Coronary artery (tissue), 2 donors: ENCODE measurements at regions not wholly inside any gene's neighbourhood (a gene's known extent, or its start where the extent isn't known, plus 50 kb on each side); places are given as distances from the start of the nearest gene placed in this dataset.

ENCODE experiments used
- DNase-seq: peaks from one replicate; pipeline ENCODE4 v3.0.0-alpha.2; 2017; ENCODE audit warnings: low spot score
- H3K27ac ChIP-seq, 2 donors: fragments of 200-600 bp; sonication (generic); one replicate each; pipeline ENCODE4 v1.5.1; 2016 to 2019
- H3K4me3 ChIP-seq: fragments of 200-600 bp; sonication (generic); 2 replicates; pipeline ENCODE4 v1.5.1; 2016; ENCODE audit warnings: mild to moderate bottlenecking, moderate library complexity
- TF ChIP-seq, protein P1 (sequence below): fragments of 200-600 bp; sonication (generic); IDR thresholded peaks from one replicate; pipeline ENCODE4 v1.5.1; 2019; ENCODE audit warnings: antibody characterized with exemption

DNA sequence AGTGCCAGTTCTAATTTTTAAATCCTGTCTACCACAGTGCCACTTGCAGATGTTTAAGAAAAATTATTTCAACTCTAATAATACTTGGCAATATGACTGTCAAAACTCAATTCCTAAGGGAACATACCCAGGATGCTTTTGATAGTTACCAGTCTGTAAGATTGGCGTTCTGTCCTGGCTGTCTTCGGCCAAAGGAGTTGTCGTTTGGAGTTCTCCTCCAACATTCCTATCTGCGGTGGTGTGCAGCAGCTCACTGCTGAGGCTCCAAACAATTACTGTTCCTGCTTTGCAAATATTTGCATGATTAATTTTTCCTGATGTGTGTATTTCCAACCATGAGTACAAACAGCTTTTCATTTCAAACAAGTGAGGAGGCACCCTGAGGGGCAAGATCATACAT, 330.8 kb upstream of the DPH6 start:
- TF ChIP-seq, protein P1, sequence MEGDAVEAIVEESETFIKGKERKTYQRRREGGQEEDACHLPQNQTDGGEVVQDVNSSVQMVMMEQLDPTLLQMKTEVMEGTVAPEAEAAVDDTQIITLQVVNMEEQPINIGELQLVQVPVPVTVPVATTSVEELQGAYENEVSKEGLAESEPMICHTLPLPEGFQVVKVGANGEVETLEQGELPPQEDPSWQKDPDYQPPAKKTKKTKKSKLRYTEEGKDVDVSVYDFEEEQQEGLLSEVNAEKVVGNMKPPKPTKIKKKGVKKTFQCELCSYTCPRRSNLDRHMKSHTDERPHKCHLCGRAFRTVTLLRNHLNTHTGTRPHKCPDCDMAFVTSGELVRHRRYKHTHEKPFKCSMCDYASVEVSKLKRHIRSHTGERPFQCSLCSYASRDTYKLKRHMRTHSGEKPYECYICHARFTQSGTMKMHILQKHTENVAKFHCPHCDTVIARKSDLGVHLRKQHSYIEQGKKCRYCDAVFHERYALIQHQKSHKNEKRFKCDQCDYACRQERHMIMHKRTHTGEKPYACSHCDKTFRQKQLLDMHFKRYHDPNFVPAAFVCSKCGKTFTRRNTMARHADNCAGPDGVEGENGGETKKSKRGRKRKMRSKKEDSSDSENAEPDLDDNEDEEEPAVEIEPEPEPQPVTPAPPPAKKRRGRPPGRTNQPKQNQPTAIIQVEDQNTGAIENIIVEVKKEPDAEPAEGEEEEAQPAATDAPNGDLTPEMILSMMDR: no peak
- Histone ChIP-seq H3K27ac (no peak overlapping the region), H3K4me3 (no peak overlapping the region)
- DNase-seq: no peak

DNA sequence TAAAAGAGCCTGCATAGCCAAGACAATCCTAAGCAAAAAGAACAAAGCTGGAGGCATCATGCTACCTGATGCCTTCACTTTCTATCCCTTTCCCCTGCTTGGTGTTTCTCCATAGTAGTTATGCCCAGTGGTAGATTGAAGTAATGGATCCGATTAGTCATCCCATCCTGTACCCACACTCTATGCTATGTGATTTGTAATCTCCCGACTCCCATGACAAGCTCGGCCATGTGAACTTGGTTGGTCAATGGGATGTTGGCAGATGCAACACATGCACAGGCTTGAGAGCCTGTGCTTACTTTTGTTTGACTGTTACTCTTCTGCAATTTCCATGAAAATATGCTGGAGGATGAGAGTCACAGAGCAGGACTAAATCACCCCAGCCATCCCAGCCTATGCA, 334.9 kb upstream of the DPH6 start:
- DNase-seq: no peak
- Histone ChIP-seq H3K4me3 (no peak overlapping the region), H3K27ac (no peak overlapping the region)
- TF ChIP-seq, protein P1: no peak

DNA sequence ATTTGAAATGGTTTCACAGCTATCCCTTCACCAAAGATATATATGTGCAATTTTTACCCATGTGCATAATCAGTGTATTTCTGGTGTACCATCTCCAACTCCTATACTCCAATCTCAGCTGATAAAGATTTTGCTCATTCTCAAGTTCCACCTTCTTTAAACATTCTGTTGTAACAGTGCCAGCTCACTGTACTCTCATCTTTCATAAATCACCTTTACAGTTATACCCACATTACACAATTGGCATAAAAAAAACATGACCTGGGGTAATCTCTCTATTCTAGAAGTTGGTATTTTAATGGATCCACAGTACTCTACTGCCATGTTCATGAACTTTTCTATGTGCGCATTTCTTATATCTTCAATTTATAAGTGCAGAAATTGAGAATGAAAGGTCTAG, 339.9 kb upstream of the DPH6 start:
- Histone ChIP-seq H3K27ac (no peak overlapping the region), H3K4me3 (no peak overlapping the region)
- TF ChIP-seq, protein P1: no peak
- no peak for DNase-seq

DNA sequence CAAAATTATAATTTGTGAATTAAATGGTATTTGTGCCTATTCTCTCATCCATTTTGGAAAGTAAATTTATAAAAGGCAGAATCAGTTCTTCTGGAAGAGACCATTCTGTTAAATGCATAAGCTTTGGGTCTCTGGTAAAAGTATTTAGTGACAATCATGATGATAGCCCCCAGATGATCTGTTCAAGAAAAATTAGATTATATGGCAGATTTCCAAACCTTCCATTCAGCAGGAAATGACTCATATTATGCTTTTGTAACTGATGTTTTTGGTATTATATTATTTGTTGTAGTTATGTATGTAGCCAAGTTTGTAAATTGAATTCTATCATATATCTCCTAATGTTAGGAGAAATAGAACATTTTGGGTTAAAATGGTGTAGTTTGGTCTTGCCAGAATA, 340.8 kb upstream of the DPH6 start:
- no peak for DNase-seq
- Histone ChIP-seq H3K4me3 (no peak overlapping the region), H3K27ac (no peak overlapping the region)
- TF ChIP-seq, protein P1: no peak

DNA sequence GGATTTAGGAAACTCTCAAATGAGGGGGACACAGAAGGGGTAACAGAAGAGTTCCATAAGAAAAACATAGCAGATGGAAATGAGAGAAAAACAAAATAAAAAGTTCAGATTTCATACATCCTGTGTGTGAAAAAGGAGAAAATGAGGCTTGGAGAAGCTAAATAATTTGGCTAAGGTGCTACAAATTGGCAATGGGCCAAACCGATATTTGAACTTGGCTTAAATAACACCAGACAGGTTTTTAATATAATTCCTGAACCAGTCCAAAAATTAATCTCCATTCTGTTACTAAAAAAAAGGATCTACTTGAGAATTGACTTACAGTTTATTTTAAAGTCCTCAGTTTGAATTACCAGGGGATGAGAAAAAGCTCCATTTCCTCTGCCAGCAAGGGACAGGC, 342.9 kb upstream of the DPH6 start:
- TF ChIP-seq, protein P1: no peak
- DNase-seq: no peak
- no peak overlapping the region for H3K27ac ChIP-seq
- no peak overlapping the region for H3K4me3 ChIP-seq

DNA sequence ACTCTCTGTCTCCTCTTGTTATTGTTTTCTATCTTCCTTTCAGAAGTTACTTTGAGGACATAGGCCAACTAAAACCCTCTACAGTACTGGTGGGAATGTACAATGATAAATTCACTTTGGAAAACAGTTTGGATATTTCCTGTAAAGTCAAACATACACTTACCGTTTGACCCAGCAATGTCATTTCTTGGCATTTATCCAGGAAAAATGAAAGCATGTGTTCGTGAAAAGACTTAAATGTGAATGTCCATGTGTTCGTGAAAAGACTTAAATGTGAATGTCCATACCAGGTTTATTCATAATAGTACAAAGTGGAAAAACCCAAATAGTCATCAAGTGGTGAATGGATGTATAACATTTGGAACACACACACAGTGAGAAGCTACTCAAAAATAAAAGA, 361.5 kb upstream of the DPH6 start:
- Histone ChIP-seq H3K27ac (no peak overlapping the region), H3K4me3 (no peak overlapping the region)
- DNase-seq: no peak
- TF ChIP-seq, protein P1: no peak

DNA sequence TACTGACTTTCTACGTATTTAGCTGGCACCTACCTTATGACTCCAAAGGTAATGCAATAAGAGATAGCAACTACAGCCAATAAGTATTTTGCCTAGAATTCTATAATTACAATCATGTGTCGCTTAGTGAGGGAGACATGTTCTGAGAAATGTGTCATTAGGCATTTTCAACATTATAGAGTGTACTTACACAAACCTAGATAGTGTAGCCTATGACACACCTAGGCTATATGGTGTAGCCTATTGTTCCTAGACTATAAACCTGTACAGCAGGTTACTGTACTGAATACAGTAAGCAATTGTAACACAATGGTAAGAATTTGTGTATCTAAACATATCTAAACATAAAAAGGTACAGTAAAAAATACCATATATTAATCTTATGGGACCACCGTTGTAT, 363.4 kb upstream of the DPH6 start:
- no peak overlapping the region for H3K4me3 ChIP-seq
- TF ChIP-seq, protein P1: no peak
- DNase-seq: no peak
- H3K27ac ChIP-seq: no peak overlapping the region
